Liver (tissue), 3 donors: ENCODE measurements at regions not wholly inside any gene's neighbourhood (a gene's known extent, or its start where the extent isn't known, plus 50 kb on each side); places are given as distances from the start of the nearest gene placed in this dataset.

ENCODE experiments used
- ATF3 ChIP-seq: IDR thresholded peaks from 2 replicates; pipeline ENCODE4 v1.6.1; 2016; ENCODE audit warnings: antibody characterized with exemption
- CTCF ChIP-seq: fragments of 150-350 bp; IDR thresholded peaks from 2 replicates; pipeline ENCODE4 v1.5.1; 2017; ENCODE audit warnings: improper control_type of control experiment, low read depth, low read length; ENCODE audit not compliant: missing input control
- EGR1 ChIP-seq, 2 donors: IDR thresholded peaks; 2 replicates each; pipeline ENCODE4 v1.6.1; 2016 to 2018; ENCODE audit warnings: antibody characterized with exemption in 2 of 2, low read depth in 2 of 2
- JUND ChIP-seq, 2 donors: IDR thresholded peaks; 2 replicates each; pipeline ENCODE4 v1.6.1; 2016; ENCODE audit warnings: antibody characterized with exemption in 2 of 2
- MAX ChIP-seq: IDR thresholded peaks from 2 replicates; pipeline ENCODE4 v1.6.1; 2016; ENCODE audit warnings: antibody characterized with exemption
- RAD21 ChIP-seq, 2 donors: IDR thresholded peaks; 2 replicates each; pipeline ENCODE4 v1.6.1; 2016; ENCODE audit warnings: antibody characterized with exemption in 2 of 2, mild to moderate bottlenecking in 2 of 2
- REST ChIP-seq: IDR thresholded peaks from 2 replicates; pipeline ENCODE4 v1.6.1; 2016; ENCODE audit warnings: antibody characterized with exemption, mild to moderate bottlenecking
- SP1 ChIP-seq: IDR thresholded peaks from 2 replicates; pipeline ENCODE4 v1.6.1; 2018; ENCODE audit warnings: antibody characterized with exemption, mild to moderate bottlenecking
- TAF1 ChIP-seq: conservative IDR thresholded peaks from 2 replicates; pipeline ENCODE4 v1.6.1; 2016; ENCODE audit warnings: antibody characterized with exemption, mild to moderate bottlenecking
- YY1 ChIP-seq: IDR thresholded peaks from 2 replicates; pipeline ENCODE4 v1.6.1; 2016; ENCODE audit warnings: antibody characterized with exemption, mild to moderate bottlenecking
- ZBTB33 ChIP-seq: IDR thresholded peaks from 2 replicates; pipeline ENCODE4 v1.6.1; 2016; ENCODE audit warnings: antibody characterized with exemption
- donor health status: healthy.
- donor health status: healthy.

- TF ChIP-seq YY1 (no peak), REST (no peak), EGR1 (IDR thresholded peaks at IDR 0.05; ENCODE audit: low read depth in 2 of 2) (no peak), CTCF (no peak), TAF1 (no peak), ATF3 (no peak), MAX (no peak), SP1 (no peak), ZBTB33 (no peak), JUND (IDR thresholded peaks at IDR 0.05) (no peak), RAD21 (IDR thresholded peaks at IDR 0.05) (no peak)
Observed at GRCh38 chr2:184413671-184414229, 184.6 kb upstream of the ZNF804A start.
